Prostate gland (tissue), 2 donors: ENCODE measurements at regions not wholly inside any gene's neighbourhood (a gene's known extent, or its start where the extent isn't known, plus 50 kb on each side); places are given as distances from the start of the nearest gene placed in this dataset.

Source experiments
- DNase-seq: peaks from one replicate; pipeline ENCODE4 v3.0.0-alpha.2; 2019; ENCODE audit warnings: low spot score
- H3K27ac ChIP-seq, 2 donors: fragments of 200-600 bp; sonication (generic); 2 replicates each; pipeline ENCODE4 v1.5.1; 2017 to 2019
- H3K27me3 ChIP-seq: fragments of 200-600 bp; sonication (generic); replicated peaks from 2 replicates; pipeline ENCODE4 v1.5.1; 2019; ENCODE audit not compliant: insufficient read depth
- H3K36me3 ChIP-seq, 2 donors: fragments of 200-600 bp; sonication (generic); 1 replicate in 1 of 2; 2 replicates in 1 of 2; pipeline versions ENCODE4 v1.5.1 to v1.8.1; 2017 to 2019
- H3K4me1 ChIP-seq: fragments of 200-600 bp; sonication (generic); replicated peaks from 2 replicates; pipeline ENCODE4 v1.5.1; 2019
- H3K4me3 ChIP-seq, 2 donors: fragments of 200-600 bp; sonication (generic); 2 replicates each; pipeline ENCODE4 v1.5.1; 2017 to 2019
- H3K9me3 ChIP-seq: fragments of 200-600 bp; sonication (generic); 2 replicates; pipeline ENCODE4 v1.5.1; 2017
- POLR2A ChIP-seq: fragments of 450-650 bp; IDR thresholded peaks from one replicate; pipeline ENCODE4 v1.6.1; 2016; ENCODE audit warnings: antibody characterized with exemption, mild to moderate bottlenecking
- POLR2AphosphoS5 ChIP-seq: sonication (generic); formaldehyde crosslinking; IDR thresholded peaks from one replicate; pipeline ENCODE4 v1.6.1; 2017; ENCODE audit warnings: antibody characterized with exemption
- WGBS: methylation state at CpG from one replicate; pipeline ENCODE4 v1.1.5; 2018; 5-methylcytosine and 5-hydroxymethylcytosine counted together
- intact Hi-C: fragments of 100-400 bp; cut with DNase I; formaldehyde crosslinking; loops from one replicate; pipeline ENCODE4 v1.14.2; 2022
- TF ChIP-seq, protein P1 (sequence below), 4 experiments: fragments of 200-600 bp in 2 of 4; fragments of 450-650 bp in 2 of 4; sonication (generic) in 2 of 4; IDR thresholded peaks; 1 replicate in 3 of 4; 2 replicates in 1 of 4; pipeline ENCODE4 v1.5.1; 2016 to 2019; ENCODE audit warnings: antibody characterized with exemption in 4 of 4, mild to moderate bottlenecking in 2 of 4, moderate library complexity in 2 of 4

DNA sequence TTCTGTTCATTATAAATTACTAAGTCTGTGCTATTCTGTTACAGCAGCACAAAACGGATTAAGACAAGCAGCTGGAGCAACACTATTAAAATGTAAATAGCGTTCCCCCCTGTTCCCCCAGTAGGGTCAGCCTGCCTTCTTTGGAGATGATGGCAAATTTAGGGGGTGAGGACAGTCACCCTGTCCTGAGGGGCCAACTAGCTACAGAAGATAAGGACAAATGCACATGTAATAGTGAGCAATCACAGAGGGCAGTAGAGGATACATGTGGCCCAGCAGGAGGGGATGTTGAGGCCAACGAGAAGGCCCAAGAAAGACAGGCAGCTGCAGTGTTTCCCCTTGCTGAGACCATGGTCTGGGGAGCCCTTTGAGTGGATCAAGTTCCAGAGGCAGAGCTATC, 266.7 kb upstream of the CDYL start:
- H3K4me3 ChIP-seq: no peak overlapping the region
- no peaks in the 10 kb centered on the region for H3K4me1 ChIP-seq
- H3K36me3 ChIP-seq: no peaks in the 10 kb centered on the region
- no peaks in the 10 kb centered on the region for H3K27me3 ChIP-seq
- intact Hi-C loops: no loop called here
- no peak for DNase-seq
- TF ChIP-seq, protein P1, sequence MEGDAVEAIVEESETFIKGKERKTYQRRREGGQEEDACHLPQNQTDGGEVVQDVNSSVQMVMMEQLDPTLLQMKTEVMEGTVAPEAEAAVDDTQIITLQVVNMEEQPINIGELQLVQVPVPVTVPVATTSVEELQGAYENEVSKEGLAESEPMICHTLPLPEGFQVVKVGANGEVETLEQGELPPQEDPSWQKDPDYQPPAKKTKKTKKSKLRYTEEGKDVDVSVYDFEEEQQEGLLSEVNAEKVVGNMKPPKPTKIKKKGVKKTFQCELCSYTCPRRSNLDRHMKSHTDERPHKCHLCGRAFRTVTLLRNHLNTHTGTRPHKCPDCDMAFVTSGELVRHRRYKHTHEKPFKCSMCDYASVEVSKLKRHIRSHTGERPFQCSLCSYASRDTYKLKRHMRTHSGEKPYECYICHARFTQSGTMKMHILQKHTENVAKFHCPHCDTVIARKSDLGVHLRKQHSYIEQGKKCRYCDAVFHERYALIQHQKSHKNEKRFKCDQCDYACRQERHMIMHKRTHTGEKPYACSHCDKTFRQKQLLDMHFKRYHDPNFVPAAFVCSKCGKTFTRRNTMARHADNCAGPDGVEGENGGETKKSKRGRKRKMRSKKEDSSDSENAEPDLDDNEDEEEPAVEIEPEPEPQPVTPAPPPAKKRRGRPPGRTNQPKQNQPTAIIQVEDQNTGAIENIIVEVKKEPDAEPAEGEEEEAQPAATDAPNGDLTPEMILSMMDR (IDR thresholded peaks at IDR 0.05): no peak
- TF ChIP-seq POLR2AphosphoS5 (no peak), POLR2A (no peak)
- no peaks in the 10 kb centered on the region for H3K9me3 ChIP-seq
- WGBS: 87% methylated on average over 3 of the region's 3 CpGs
- H3K27ac ChIP-seq: no peak overlapping the region

- Histone ChIP-seq H3K9me3 (no peaks in the 10 kb centered on the region), H3K4me3 (no peak overlapping the region), H3K27ac (no peak overlapping the region), H3K4me1 (no peaks in the 10 kb centered on the region), H3K27me3 (no peaks in the 10 kb centered on the region), H3K36me3 (no peaks in the 10 kb centered on the region)
- DNase-seq: no peak
- no peak for TF ChIP-seq POLR2AphosphoS5
- TF ChIP-seq POLR2A: no peak
- TF ChIP-seq, protein P1 (IDR thresholded peaks at IDR 0.05): no peak
- intact Hi-C loops: no loop called here
- 8% methylated on average over 1 of the region's 1 CpG for WGBS
Measured at GRCh38 chr6:4506792-4507191, 269.4 kb upstream of the CDYL start.

GRCh38 chr6:4506223-4506622, 270.0 kb upstream of the CDYL start:
- no peaks in the 10 kb centered on the region for H3K36me3 ChIP-seq
- 63% methylated on average over 3 of the region's 3 CpGs for WGBS
- TF ChIP-seq POLR2AphosphoS5: no peak
- no peak for TF ChIP-seq POLR2A
- TF ChIP-seq, protein P1 (IDR thresholded peaks at IDR 0.05): no peak
- H3K4me1 ChIP-seq: no peaks in the 10 kb centered on the region
- no peak overlapping the region for H3K27ac ChIP-seq
- DNase-seq: no peak
- H3K27me3 ChIP-seq: no peaks in the 10 kb centered on the region
- no peak overlapping the region for H3K4me3 ChIP-seq
- intact Hi-C loops: no loop called here
- H3K9me3 ChIP-seq: no peaks in the 10 kb centered on the region

- no peak overlapping the region for H3K27ac ChIP-seq
- H3K27me3 ChIP-seq: no peaks in the 10 kb centered on the region
- WGBS: 85% methylated on average over 2 of the region's 2 CpGs
- H3K36me3 ChIP-seq: no peaks in the 10 kb centered on the region
- no peaks in the 10 kb centered on the region for H3K9me3 ChIP-seq
- no peaks in the 10 kb centered on the region for H3K4me1 ChIP-seq
- H3K4me3 ChIP-seq: no peak overlapping the region
- TF ChIP-seq POLR2A: no peak
- TF ChIP-seq POLR2AphosphoS5: no peak
- TF ChIP-seq, protein P1 (IDR thresholded peaks at IDR 0.05): no peak
- no peak for DNase-seq
- intact Hi-C loops: no loop called here
Measured at GRCh38 chr6:4504700-4505099, 271.5 kb upstream of the CDYL start.

DNA sequence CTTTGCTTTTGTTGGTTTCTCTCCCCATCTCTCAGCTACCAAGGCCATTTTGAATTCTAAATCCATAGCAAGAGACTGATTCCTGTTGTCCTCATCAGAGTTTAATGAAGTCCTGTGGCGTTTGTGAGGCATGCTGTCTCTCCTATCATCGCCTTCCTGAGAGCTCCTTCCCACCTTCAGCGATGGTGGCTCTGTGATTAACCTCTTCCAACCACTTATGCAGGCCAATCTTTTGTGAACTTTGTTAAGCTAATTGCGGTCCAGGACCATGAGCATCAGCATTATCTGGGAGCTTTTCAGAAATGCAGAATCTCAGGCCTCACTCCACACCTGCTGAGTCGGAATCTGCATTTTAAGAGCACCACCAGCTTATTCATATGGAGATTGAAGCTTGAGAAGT, 272.5 kb upstream of the CDYL start:
- Histone ChIP-seq H3K4me1 (no peaks in the 10 kb centered on the region), H3K4me3 (no peak overlapping the region), H3K27me3 (no peaks in the 10 kb centered on the region), H3K36me3 (no peaks in the 10 kb centered on the region), H3K27ac (no peak overlapping the region), H3K9me3 (no peaks in the 10 kb centered on the region)
- intact Hi-C loops: no loop called here
- 71% methylated on average over 5 of the region's 5 CpGs for WGBS
- no peak for DNase-seq
- TF ChIP-seq POLR2AphosphoS5 (no peak), POLR2A (no peak)
- TF ChIP-seq, protein P1 (IDR thresholded peaks at IDR 0.05): no peak
